Stomach (tissue), 8 donors: ENCODE measurements at regions not wholly inside any gene's neighbourhood (a gene's known extent, or its start where the extent isn't known, plus 50 kb on each side); places are given as distances from the start of the nearest gene placed in this dataset.

ENCODE experiments used
- DNase-seq, 2 donors: peaks; one replicate each; pipeline versions ENCODE4 v3.0.0 to v3.0.0-alpha.2; 2013 to 2019
- H3K27ac ChIP-seq, 5 donors: fragments of 200-600 bp in 4 of 5; sonication (generic) in 4 of 5; one replicate each; pipeline ENCODE4 v1.5.1; 2013 to 2019; ENCODE audit warnings: mild to moderate bottlenecking in 1 of 5, moderate library complexity in 1 of 5
- H3K27me3 ChIP-seq, 3 donors: fragments of 200-600 bp; sonication (generic); one replicate each; pipeline ENCODE4 v1.5.1; 2017 to 2019; ENCODE audit warnings: mixed run types in 1 of 3
- H3K36me3 ChIP-seq, 4 donors: fragments of 200-600 bp; sonication (generic); 1 replicate in 3 of 4; 2 replicates in 1 of 4; pipeline ENCODE4 v1.5.1; 2016 to 2019
- H3K4me1 ChIP-seq, 4 donors: fragments of 200-600 bp; sonication (generic); one replicate each; pipeline ENCODE4 v1.5.1; 2016 to 2019
- H3K4me3 ChIP-seq, 4 donors: fragments of 200-600 bp; sonication (generic) in 3 of 4; one replicate each; pipeline ENCODE4 v1.5.1; 2016 to 2019; ENCODE audit warnings: mild to moderate bottlenecking in 1 of 4
- H3K9me3 ChIP-seq, 4 donors: fragments of 200-600 bp; sonication (generic); one replicate each; pipeline ENCODE4 v1.5.1; 2016 to 2019
- CTCF ChIP-seq, 7 experiments: fragments of 450-650 bp in 4 of 7; fragments of 200-600 bp in 3 of 7; sonication (generic) in 3 of 7; IDR thresholded peaks; one replicate each; pipeline ENCODE4 v1.5.1; 2016 to 2019; ENCODE audit warnings: antibody characterized with exemption in 7 of 7, control low read depth in 2 of 7, mild to moderate bottlenecking in 1 of 7
- EP300 ChIP-seq: sonication (generic); formaldehyde crosslinking; IDR thresholded peaks from one replicate; pipeline ENCODE4 v1.6.1; 2017; ENCODE audit warnings: antibody characterized with exemption
- POLR2A ChIP-seq, 4 donors: fragments of 450-650 bp; IDR thresholded peaks; one replicate each; pipeline ENCODE4 v1.6.1; 2016; ENCODE audit warnings: antibody characterized with exemption in 4 of 4, control low read depth in 2 of 4, mild to moderate bottlenecking in 1 of 4, moderate library complexity in 1 of 4
- POLR2AphosphoS5 ChIP-seq, 3 donors: sonication (generic); formaldehyde crosslinking; IDR thresholded peaks; one replicate each; pipeline ENCODE4 v1.6.1; 2016; ENCODE audit warnings: antibody characterized with exemption in 3 of 3
- WGBS, 5 donors: extraction: QIAGEN DNeasy Blood & Tissue Kit in 3 of 5; methylation state at CpG; one replicate each; pipeline versions ENCODE4 v1.1.5 to v1.1.7; 2013 to 2018; 5-methylcytosine and 5-hydroxymethylcytosine counted together
- intact Hi-C: fragments of 100-400 bp; cut with DNase I; formaldehyde crosslinking; loops from one replicate; pipeline ENCODE4 v1.15.1; 2023; ENCODE audit warnings: low total_unique reads
- donor health status: healthy with polysubstance abuse.
- donor health status: Bipolar disorder and iron deficiency.
- donor health status: healthy.

DNA sequence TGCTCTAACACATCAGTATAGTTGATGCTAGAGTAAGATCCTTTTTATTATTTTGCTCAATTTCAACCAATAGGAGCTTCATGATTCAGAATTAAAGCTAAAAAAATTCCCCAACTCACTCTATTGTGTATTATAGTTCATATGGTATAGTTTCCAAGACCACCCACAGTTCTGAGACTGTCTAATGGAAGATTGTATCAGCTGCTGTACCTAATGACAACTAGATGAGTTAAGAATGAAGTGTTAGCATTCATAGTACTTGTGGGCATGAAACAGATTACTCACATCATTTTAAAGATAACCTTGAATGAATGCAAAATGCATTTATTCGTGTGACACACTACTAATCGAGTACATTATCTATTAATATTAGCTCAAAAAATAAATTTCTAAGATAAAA is 289.9 kb upstream of the ATP11B start:
- Histone ChIP-seq H3K4me3 (no peak overlapping the region), H3K36me3 (no peaks in the 10 kb centered on the region), H3K27ac (no peak overlapping the region), H3K27me3 (no peaks in the 10 kb centered on the region), H3K4me1 (no peaks in the 10 kb centered on the region), H3K9me3 (no peaks in the 10 kb centered on the region)
- DNase-seq = no peak
- no peak for TF ChIP-seq POLR2A (IDR thresholded peaks at IDR 0.05)
- TF ChIP-seq POLR2AphosphoS5 (IDR thresholded peaks at IDR 0.05) = no peak
- TF ChIP-seq CTCF (IDR thresholded peaks at IDR 0.05) = no peak
- TF ChIP-seq EP300 = no peak
- WGBS, 5 donors = 32 to 45% (median 42%) methylated on average over 2 of the region's 2 CpGs
- intact Hi-C loops = no loop called here

DNA sequence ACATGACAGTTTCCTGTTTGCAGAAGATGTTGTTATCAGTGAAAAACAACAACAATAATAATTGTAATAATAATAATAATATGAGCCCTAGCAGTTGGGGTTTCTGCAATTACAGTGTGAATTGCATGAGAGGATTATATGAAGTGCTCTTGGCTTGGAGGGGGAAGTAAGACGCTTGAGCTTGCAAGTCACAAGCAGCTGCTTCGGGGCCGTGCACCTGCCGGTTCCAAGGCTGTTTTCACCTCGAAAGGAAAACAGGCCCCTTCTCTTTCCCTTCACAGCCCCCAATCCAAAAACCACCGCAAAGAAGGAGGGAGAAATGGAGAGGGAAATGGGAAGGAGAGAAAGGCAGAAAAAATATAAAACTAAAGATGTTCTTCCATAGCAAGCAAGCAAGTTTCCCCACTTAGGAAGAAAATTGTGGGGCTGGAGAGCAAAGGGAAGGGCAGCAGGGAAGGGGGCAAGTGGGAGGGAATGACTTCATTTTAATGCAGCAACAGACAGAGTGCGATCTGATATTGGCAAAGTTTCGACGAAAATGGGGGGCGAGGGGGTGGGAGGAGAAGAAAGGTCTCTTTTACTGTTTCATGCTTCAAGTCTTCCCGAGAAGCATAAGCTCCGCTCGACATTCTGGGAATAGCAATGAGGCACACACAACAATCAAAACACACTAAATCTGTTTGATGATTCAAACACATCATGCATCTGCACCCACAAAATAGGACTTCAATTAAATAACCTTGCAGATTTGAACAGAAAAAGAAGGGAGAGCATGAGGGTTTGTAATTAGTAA is 284.2 kb upstream of the ATP11B start:
- peak in 1 of 2 donors; percentile 50 for DNase-seq
- WGBS, 5 donors = 41 to 56% (median 53%) methylated on average over 13 of the region's 13 CpGs
- Histone ChIP-seq H3K27ac (no peak overlapping the region), H3K4me1 (no peaks in the 10 kb centered on the region), H3K27me3 (no peaks in the 10 kb centered on the region), H3K4me3 (no peak overlapping the region), H3K9me3 (no peaks in the 10 kb centered on the region), H3K36me3 (no peaks in the 10 kb centered on the region)
- TF ChIP-seq POLR2A (IDR thresholded peaks at IDR 0.05) (no peak), CTCF (IDR thresholded peaks at IDR 0.05) (no peak), POLR2AphosphoS5 (IDR thresholded peaks at IDR 0.05) (no peak), EP300 (no peak)
- intact Hi-C loops = no loop called here

DNA sequence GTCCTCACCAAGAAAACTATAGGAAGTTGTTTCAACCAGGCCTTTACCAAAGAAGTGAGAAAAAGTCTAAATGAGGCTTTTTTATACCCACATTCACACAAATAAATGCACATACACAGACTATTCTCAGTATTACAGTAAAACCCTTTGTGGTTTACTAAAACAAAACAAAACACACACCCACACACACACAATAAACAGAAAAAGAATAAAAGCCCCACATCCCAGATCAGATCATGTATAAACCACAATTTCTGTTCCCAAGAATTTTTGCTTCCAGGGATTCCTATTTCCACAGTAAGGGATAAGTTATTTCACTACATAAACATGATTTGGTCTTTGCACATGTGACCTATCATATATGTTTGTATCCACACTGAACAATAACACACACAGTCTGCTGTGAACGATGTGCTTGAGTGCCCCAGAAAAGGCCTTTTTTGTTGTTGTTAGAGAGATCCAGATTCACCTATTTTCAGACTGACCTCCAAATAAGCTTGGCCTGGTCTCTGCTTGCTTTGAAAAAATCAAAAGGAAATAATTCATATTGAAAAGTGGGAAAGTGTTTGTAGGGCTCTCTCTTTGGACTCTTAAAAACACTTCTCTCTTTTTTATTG is 283.4 kb upstream of the ATP11B start:
- Histone ChIP-seq H3K36me3 (no peaks in the 10 kb centered on the region), H3K27ac (no peak overlapping the region), H3K9me3 (no peaks in the 10 kb centered on the region), H3K4me1 (no peaks in the 10 kb centered on the region), H3K27me3 (no peaks in the 10 kb centered on the region), H3K4me3 (no peak overlapping the region)
- TF ChIP-seq POLR2A (IDR thresholded peaks at IDR 0.05) = no peak
- no peak for TF ChIP-seq CTCF (IDR thresholded peaks at IDR 0.05)
- TF ChIP-seq EP300 = no peak
- TF ChIP-seq POLR2AphosphoS5 (IDR thresholded peaks at IDR 0.05) = no peak
- intact Hi-C loops = no loop called here
- no peak for DNase-seq
- WGBS, 5 donors = 63 to 76% (median 66%) methylated on average over 1 of the region's 1 CpG

DNA sequence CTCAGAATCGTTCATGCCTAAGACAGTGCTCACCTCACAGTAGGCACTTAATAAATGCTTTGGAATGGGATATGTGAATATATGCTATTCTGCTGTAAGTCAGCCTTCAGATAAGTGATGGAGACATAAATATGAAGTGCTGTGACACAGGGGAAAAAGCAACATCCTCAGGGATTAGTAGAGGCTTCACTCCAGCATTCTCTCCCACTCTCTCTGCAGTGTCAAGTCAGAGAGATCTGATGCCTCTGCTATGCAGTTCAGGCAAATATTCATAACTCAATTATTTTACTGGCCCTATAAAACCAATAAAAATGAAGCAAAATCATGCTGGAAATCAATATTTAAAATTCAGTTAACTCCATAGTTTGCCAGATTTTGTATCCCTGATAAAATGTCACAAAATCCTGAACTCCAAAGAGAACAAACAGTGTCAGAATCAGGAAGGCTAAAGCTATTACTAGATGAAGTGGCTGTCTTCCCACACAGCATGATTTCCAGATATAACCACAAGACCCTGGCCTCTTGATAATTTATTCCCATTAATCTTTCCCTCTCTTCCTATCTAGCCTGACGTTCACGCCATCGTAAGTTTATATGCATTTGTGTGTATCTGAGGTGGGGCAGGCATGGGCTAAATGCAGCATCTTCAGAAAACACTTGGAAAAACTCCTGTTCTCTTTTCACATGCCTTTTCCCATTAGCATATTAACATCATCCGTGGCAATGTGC is 278.9 kb upstream of the ATP11B start:
- 72 to 83% (median 82%) methylated on average over 5 of the region's 5 CpGs for WGBS, 5 donors
- Histone ChIP-seq H3K4me1 (no peaks in the 10 kb centered on the region), H3K27ac (no peak overlapping the region), H3K4me3 (no peak overlapping the region), H3K36me3 (no peaks in the 10 kb centered on the region), H3K9me3 (no peaks in the 10 kb centered on the region), H3K27me3 (no peaks in the 10 kb centered on the region)
- DNase-seq = no peak
- intact Hi-C loops = no loop called here
- no peak for TF ChIP-seq POLR2A (IDR thresholded peaks at IDR 0.05)
- TF ChIP-seq EP300 = no peak
- TF ChIP-seq POLR2AphosphoS5 (IDR thresholded peaks at IDR 0.05) = no peak
- TF ChIP-seq CTCF (IDR thresholded peaks at IDR 0.05) = no peak
